MM.1S (cell line): ENCODE measurements at regions not wholly inside any gene's neighbourhood (a gene's known extent, or its start where the extent isn't known, plus 50 kb on each side); places are given as distances from the start of the nearest gene placed in this dataset.

Experiments used
- DNase-seq: peaks from one replicate; pipeline ENCODE4 v3.0.0-alpha.2; 2015
- H2AFZ ChIP-seq: fragments of 300-600 bp; sonication (generic); 2 replicates; pipeline ENCODE4 v1.6.0; 2016; ENCODE audit warnings: antibody characterized with exemption, low read length
- H3F3A ChIP-seq: fragments of 300-600 bp; sonication (generic); 2 replicates; pipeline ENCODE4 v1.6.1; 2016; ENCODE audit warnings: mild to moderate bottlenecking, antibody characterized with exemption, low read length, moderate library complexity, mixed read lengths; ENCODE audit not compliant: insufficient read depth
- H3K27ac ChIP-seq: fragments of 300-600 bp; sonication (generic); 2 replicates; pipeline ENCODE4 v1.5.1; 2016; ENCODE audit warnings: mild to moderate bottlenecking, low read length
- H3K27me3 ChIP-seq: fragments of 300-600 bp; sonication (generic); replicated peaks from 2 replicates; pipeline ENCODE4 v1.6.0; 2016; ENCODE audit warnings: low read length; ENCODE audit not compliant: insufficient read depth
- H3K36me3 ChIP-seq: fragments of 300-600 bp; sonication (generic); replicated peaks from 2 replicates; pipeline ENCODE4 v1.6.1; 2016; ENCODE audit warnings: mild to moderate bottlenecking, low read length, mixed read lengths; ENCODE audit not compliant: insufficient read depth
- H3K4me1 ChIP-seq: fragments of 300-600 bp; sonication (generic); 2 replicates; pipeline ENCODE4 v1.6.1; 2016; ENCODE audit warnings: low read length, mixed read lengths
- H3K4me2 ChIP-seq: fragments of 300-600 bp; sonication (generic); 2 replicates; pipeline ENCODE4 v1.6.0; 2016; ENCODE audit warnings: low read depth, low read length
- H3K4me3 ChIP-seq: fragments of 300-600 bp; sonication (generic); 2 replicates; pipeline ENCODE4 v1.5.1; 2016; ENCODE audit warnings: low read length, mixed read lengths
- H3K79me2 ChIP-seq: fragments of 300-600 bp; sonication (generic); 2 replicates; pipeline ENCODE4 v1.6.1; 2016; ENCODE audit warnings: mixed run types, low read length, mixed read lengths
- H3K9ac ChIP-seq: fragments of 300-600 bp; sonication (generic); 2 replicates; pipeline ENCODE4 v1.6.1; 2016; ENCODE audit warnings: low read length, mixed read lengths
- H3K9me2 ChIP-seq: fragments of 300-600 bp; sonication (generic); replicated peaks from 2 replicates; pipeline ENCODE4 v1.6.1; 2016; ENCODE audit warnings: mild to moderate bottlenecking, low read length, mixed read lengths; ENCODE audit not compliant: insufficient read depth
- H3K9me3 ChIP-seq: fragments of 300-600 bp; sonication (generic); replicated peaks from 2 replicates; pipeline ENCODE4 v1.6.1; 2016; ENCODE audit warnings: mild to moderate bottlenecking, low read length, mixed read lengths; ENCODE audit not compliant: insufficient read depth
- H4K20me1 ChIP-seq: fragments of 300-600 bp; sonication (generic); 2 replicates; pipeline ENCODE4 v1.6.1; 2016; ENCODE audit warnings: mild to moderate bottlenecking, low read length, moderate library complexity, mixed read lengths; ENCODE audit not compliant: insufficient read depth
- CTCF ChIP-seq: fragments of 300-600 bp; sonication (generic); IDR thresholded peaks from 2 replicates; pipeline ENCODE4 v1.5.1; 2016; ENCODE audit warnings: antibody characterized with exemption, low read length, mixed read lengths
- EZH2 ChIP-seq: fragments of 300-600 bp; sonication (generic); optimal IDR thresholded peaks from 2 replicates; pipeline ENCODE3; 2017; ENCODE audit warnings: low read depth, mild to moderate bottlenecking, antibody characterized with exemption, low read length, mixed read lengths
- EZH2phosphoT487 ChIP-seq: fragments of 300-600 bp; sonication (generic); IDR thresholded peaks from 2 replicates; pipeline ENCODE4 v1.6.1; 2018; ENCODE audit warnings: antibody characterized with exemption, low read length

GRCh38 chr2:37560863-37561614 lies 110.4 kb downstream of the CDC42EP3 start:
- Histone ChIP-seq H3K9me3 (no peaks in the 10 kb centered on the region), H4K20me1 (no peaks in the 10 kb centered on the region), H3K4me3 (no peak overlapping the region), H3F3A (no peaks in the 10 kb centered on the region), H3K27me3 (no peaks in the 10 kb centered on the region), H3K9ac (no peak overlapping the region), H3K27ac (no peak overlapping the region), H3K36me3 (no peaks in the 10 kb centered on the region), H3K9me2 (no peaks in the 10 kb centered on the region), H2AFZ (0 out of 2 replicates have a peak overlapping the region, but pooled peaks have one; percentile 7), H3K79me2 (no peaks in the 10 kb centered on the region), H3K4me2 (no peak overlapping the region), H3K4me1 (peaks cover 13% of the 10 kb centered on the region)
- TF ChIP-seq CTCF (no peak), EZH2 (no peak), EZH2phosphoT487 (no peak)
- DNase-seq: no peak

- no peak for TF ChIP-seq CTCF
- no peak for TF ChIP-seq EZH2
- no peak for TF ChIP-seq EZH2phosphoT487
- Histone ChIP-seq H4K20me1 (no peaks in the 10 kb centered on the region), H3K4me2 (no peak overlapping the region), H3K79me2 (no peaks in the 10 kb centered on the region), H3K27me3 (no peaks in the 10 kb centered on the region), H3K9me3 (no peaks in the 10 kb centered on the region), H3K9me2 (no peaks in the 10 kb centered on the region), H3K9ac (no peak overlapping the region), H3K4me3 (no peak overlapping the region), H3K36me3 (no peaks in the 10 kb centered on the region), H3F3A (no peaks in the 10 kb centered on the region), H3K27ac (no peak overlapping the region), H2AFZ (0 out of 2 replicates have a peak overlapping the region, but pooled peaks have one; percentile 7), H3K4me1 (peaks cover 13% of the 10 kb centered on the region)
- DNase-seq: no peak
These were observed 109.5 kb downstream of the CDC42EP3 start for GRCh38 chr2:37561615-37562569.

GRCh38 chr2:37563375-37564015 lies 107.9 kb downstream of the CDC42EP3 start:
- Histone ChIP-seq H3K9me3 (no peaks in the 10 kb centered on the region), H3K79me2 (no peaks in the 10 kb centered on the region), H3K9me2 (no peaks in the 10 kb centered on the region), H3F3A (no peaks in the 10 kb centered on the region), H3K4me1 (peaks cover 13% of the 10 kb centered on the region), H3K4me2 (no peak overlapping the region), H3K9ac (no peak overlapping the region), H2AFZ (no peak overlapping the region), H3K27me3 (no peaks in the 10 kb centered on the region), H4K20me1 (no peaks in the 10 kb centered on the region), H3K36me3 (no peaks in the 10 kb centered on the region), H3K4me3 (no peak overlapping the region), H3K27ac (no peak overlapping the region)
- TF ChIP-seq EZH2 (no peak), CTCF (no peak), EZH2phosphoT487 (no peak)
- DNase-seq: no peak
